ENCODE measurements at regions not wholly inside any gene's neighbourhood (a gene's known extent, or its start where the extent isn't known, plus 50 kb on each side); places are given as distances from the start of the nearest gene placed in this dataset.

- TF ChIP-seq EZH2 (IDR thresholded peaks at IDR 0.05; ENCODE audit: borderline replicate concordance, insufficient read depth, low read depth, low read length, poor library complexity, severe bottlenecking) (no peak), CTCF (IDR thresholded peaks at IDR 0.05) (no peak)
Measured at GRCh38 chr7:156118248-156118645, 306.0 kb upstream of the SHH start.

Measured in B cell (primary cell).